B cell (primary cell): ENCODE measurements at regions not wholly inside any gene's neighbourhood (a gene's known extent, or its start where the extent isn't known, plus 50 kb on each side); places are given as distances from the start of the nearest gene placed in this dataset.
"Not testable (repeated sequence)": the region's sequence is repeated elsewhere in the genome, so short reads cannot be mapped to it uniquely, and the experiment has no call there.

Source experiments
- ATAC-seq: fragments of 200-7000 bp; cut with Tn5 transposase; one replicate; pipeline ENCODE4 v1.10.0; 2021; ENCODE audit warnings: low read depth, mild to moderate bottlenecking, moderate number of reproducible peaks, moderate library complexity
- CTCF ChIA-PET: fragments of 350-600 bp; sonication (Branson Sonifier 250); formaldehyde crosslinking; loops from one replicate; lab custom pipeline; 2021; ENCODE audit warnings: antibody characterized with exemption, inconsistent platforms; lab: Charles Lee
- POLR2A ChIA-PET: fragments of 350-600 bp; sonication (Branson Sonifier 250); formaldehyde crosslinking; loops from one replicate; lab custom pipeline; 2021; ENCODE audit warnings: antibody characterized with exemption; lab: Charles Lee
- DNase-seq: peaks from one replicate; pipeline ENCODE4 v3.0.0; 2013
- H2AFZ ChIP-seq: 2 replicates; pipeline ENCODE4 v1.6.1; 2012; ENCODE audit warnings: mild to moderate bottlenecking, low read depth, low read length; ENCODE audit not compliant: insufficient read depth, poor library complexity, severe bottlenecking
- H3K27ac ChIP-seq, 2 donors: 1 replicate in 1 of 2; 2 replicates in 1 of 2; pipeline ENCODE4 v1.5.1; 2012 to 2013; ENCODE audit warnings: low read length in 2 of 2, mild to moderate bottlenecking in 2 of 2, moderate library complexity in 1 of 2
- H3K27me3 ChIP-seq, 4 experiments: fragments of 200-600 bp in 1 of 4; sonication (generic) in 1 of 4; replicated peaks in 1 of 4; 1 replicate in 2 of 4; 2 replicates in 2 of 4; pipeline versions ENCODE4 v1.6.1 to v1.7.0; 2013 to 2016; ENCODE audit warnings: low read length in 3 of 4, mild to moderate bottlenecking in 2 of 4, mixed read lengths in 1 of 4, moderate library complexity in 1 of 4; ENCODE audit not compliant: insufficient read depth in 4 of 4, control insufficient read depth in 3 of 4; ENCODE audit errors: control extremely low read depth in 1 of 4
- H3K36me3 ChIP-seq, 2 experiments: replicated peaks in 1 of 2; 1 replicate in 1 of 2; 2 replicates in 1 of 2; pipeline versions ENCODE4 v1.6.1 to v1.7.1; 2013; ENCODE audit warnings: low read length in 1 of 2; ENCODE audit not compliant: insufficient read depth in 2 of 2, control insufficient read depth in 1 of 2; ENCODE audit errors: control extremely low read depth in 1 of 2, extremely low read depth in 1 of 2
- H3K4me1 ChIP-seq, 2 donors: fragments of 200-600 bp in 1 of 2; sonication (generic) in 1 of 2; 1 replicate in 1 of 2; 2 replicates in 1 of 2; pipeline versions ENCODE4 v1.5.1 to v1.6.1; 2013 to 2017; ENCODE audit warnings: low read length in 2 of 2; ENCODE audit not compliant: control insufficient read depth in 2 of 2, insufficient read depth in 2 of 2
- H3K4me2 ChIP-seq: replicated peaks from 2 replicates; pipeline ENCODE3; 2012; ENCODE audit warnings: mild to moderate bottlenecking, low read depth, low read length; ENCODE audit not compliant: poor library complexity, severe bottlenecking
- H3K4me3 ChIP-seq, 5 experiments: fragments of 200-600 bp in 1 of 5; sonication (generic) in 1 of 5; 1 replicate in 3 of 5; 2 replicates in 2 of 5; pipeline versions ENCODE4 v1.5.1 to v1.7.0; 2011 to 2016; ENCODE audit warnings: low read length in 4 of 5, mild to moderate bottlenecking in 4 of 5, low read depth in 2 of 5, control low read depth in 1 of 5, moderate library complexity in 1 of 5; ENCODE audit not compliant: insufficient read depth in 1 of 5; ENCODE audit errors: control extremely low read depth in 1 of 5, extremely low read depth in 1 of 5
- H3K79me2 ChIP-seq: fragments of 200-600 bp; sonication (generic); one replicate; pipeline ENCODE4 v1.6.0; 2016; ENCODE audit warnings: low read length; ENCODE audit not compliant: control insufficient read depth, insufficient read depth
- H3K9ac ChIP-seq: fragments of 200-600 bp; sonication (generic); 2 replicates; pipeline ENCODE4 v1.6.1; 2017; ENCODE audit warnings: mild to moderate bottlenecking, low read length, moderate library complexity
- H3K9me3 ChIP-seq, 3 donors: one replicate each; pipeline versions ENCODE4 v1.6.1 to v1.7.1; 2013; ENCODE audit warnings: low read length in 2 of 3; ENCODE audit not compliant: control insufficient read depth in 2 of 3, insufficient read depth in 1 of 3; ENCODE audit errors: control extremely low read depth in 1 of 3
- H4K20me1 ChIP-seq: 2 replicates; pipeline ENCODE4 v1.6.0; 2012; ENCODE audit warnings: mild to moderate bottlenecking, low read length; ENCODE audit not compliant: insufficient read depth, control insufficient read depth, poor library complexity, severe bottlenecking
- H3K27ac Mint-ChIP-seq: one replicate; pipeline ENCODE4 v1.8.0; 2021; ENCODE audit warnings: mixed read lengths
- H3K27me3 Mint-ChIP-seq: one replicate; pipeline ENCODE4 v1.8.0; 2021; ENCODE audit warnings: mixed read lengths
- H3K4me1 Mint-ChIP-seq: one replicate; pipeline ENCODE4 v1.8.0; 2021; ENCODE audit warnings: mixed read lengths
- H3K4me3 Mint-ChIP-seq: one replicate; pipeline ENCODE4 v1.8.0; 2021; ENCODE audit warnings: mixed read lengths
- H3K9me3 Mint-ChIP-seq: one replicate; pipeline ENCODE4 v1.8.0; 2022; ENCODE audit warnings: mixed read lengths; ENCODE audit not compliant: insufficient read depth
- CTCF ChIP-seq: fragments of 200-600 bp; IDR thresholded peaks from one replicate; pipeline ENCODE4 v1.8.0; 2022; ENCODE audit warnings: antibody characterized with exemption, mild to moderate bottlenecking
- EZH2 ChIP-seq: IDR thresholded peaks from 2 replicates; pipeline ENCODE4 v1.6.1; 2012; ENCODE audit warnings: borderline replicate concordance, low read depth, mild to moderate bottlenecking, moderate library complexity, low read length; ENCODE audit not compliant: insufficient read depth, poor library complexity, severe bottlenecking
- WGBS: methylation state at CpG from one replicate; pipeline ENCODE4 v1.1.5; 2013; ENCODE audit warnings: missing lambda C conversion rate; ENCODE audit not compliant: insufficient coverage; 5-methylcytosine and 5-hydroxymethylcytosine counted together
- intact Hi-C: fragments of 100-400 bp; cut with micrococcal nuclease; formaldehyde crosslinking; loops from one replicate; pipeline ENCODE4 v1.10.0; 2022

GRCh38 chr6:112976579-112976978 is 629.4 kb downstream of the RFPL4B start:
- H3K79me2 ChIP-seq, H4K20me1 ChIP-seq, H3K4me2 ChIP-seq, POLR2A ChIA-PET, H3K9ac ChIP-seq, H3K27ac Mint-ChIP-seq, H3K4me3 Mint-ChIP-seq, H3K9me3 Mint-ChIP-seq, H3K36me3 ChIP-seq, CTCF ChIA-PET, H3K27me3 Mint-ChIP-seq, H3K4me1 ChIP-seq, H3K27ac ChIP-seq, H3K27me3 ChIP-seq, H2AFZ ChIP-seq, H3K4me1 Mint-ChIP-seq, intact Hi-C loops, H3K4me3 ChIP-seq, DNase-seq, ATAC-seq: not testable (repeated sequence)
- H3K9me3 ChIP-seq = peaks cover 0 to 12% (median 0%) of the 10 kb centered on the region in 3 donors

GRCh38 chr6:112979830-112980229 is 632.7 kb downstream of the RFPL4B start:
- H2AFZ ChIP-seq = no peak overlapping the region
- H3K4me3 ChIP-seq = no peak overlapping the region
- no peaks in the 10 kb centered on the region for H4K20me1 ChIP-seq
- no peaks in the 10 kb centered on the region for H3K36me3 ChIP-seq
- TF ChIP-seq EZH2 = no peak
- no peak for TF ChIP-seq CTCF
- H3K4me2 ChIP-seq = no peak overlapping the region
- Mint-ChIP-seq H3K9me3 (peaks cover 2% of the 10 kb centered on the region), H3K27me3 (no peaks in the 10 kb centered on the region), H3K4me3 (no peak overlapping the region), H3K27ac (no peak overlapping the region), H3K4me1 (no peaks in the 10 kb centered on the region)
- intact Hi-C loops = no loop called here
- no peaks in the 10 kb centered on the region for H3K79me2 ChIP-seq
- no peak overlapping the region for H3K27ac ChIP-seq
- no peaks in the 10 kb centered on the region for H3K4me1 ChIP-seq
- no peak overlapping the region for H3K9ac ChIP-seq
- whole genome bisulfite sequencing = 100% methylated on average over 1 of the region's 5 CpGs
- ChIA-PET POLR2A (no interaction called here), CTCF (no interaction called here)
- peaks cover 0 to 7% (median 0%) of the 10 kb centered on the region in 3 donors for H3K9me3 ChIP-seq
- DNase-seq (no peak), ATAC-seq (no peak)
- no peaks in the 10 kb centered on the region for H3K27me3 ChIP-seq
